ENCODE measurements at regions not wholly inside any gene's neighbourhood (a gene's known extent, or its start where the extent isn't known, plus 50 kb on each side); places are given as distances from the start of the nearest gene placed in this dataset.

- no peak for TF ChIP-seq CTCF (IDR thresholded peaks at IDR 0.05)
- TF ChIP-seq POLR2A (IDR thresholded peaks at IDR 0.05) = no peak
These were observed 81.8 kb upstream of the CREB5 start for GRCh38 chr7:28330384-28331070.

All from right lobe of liver (tissue), 4 donors.